IPS DF 19.7 (cell line): ENCODE measurements at regions not wholly inside any gene's neighbourhood (a gene's known extent, or its start where the extent isn't known, plus 50 kb on each side); places are given as distances from the start of the nearest gene placed in this dataset.
A peak's percentile ranks its signal among the peaks of the same experiment; 100 is the strongest.

ENCODE experiments used
- DNase-seq: peaks from one replicate; pipeline ENCODE4 v3.0.0-alpha.2; 2013; ENCODE audit warnings: low read depth, low spot score

GRCh38 chr2:104523921-104524320 lies 330.0 kb upstream of the POU3F3 start:
- no peak for DNase-seq

DNA sequence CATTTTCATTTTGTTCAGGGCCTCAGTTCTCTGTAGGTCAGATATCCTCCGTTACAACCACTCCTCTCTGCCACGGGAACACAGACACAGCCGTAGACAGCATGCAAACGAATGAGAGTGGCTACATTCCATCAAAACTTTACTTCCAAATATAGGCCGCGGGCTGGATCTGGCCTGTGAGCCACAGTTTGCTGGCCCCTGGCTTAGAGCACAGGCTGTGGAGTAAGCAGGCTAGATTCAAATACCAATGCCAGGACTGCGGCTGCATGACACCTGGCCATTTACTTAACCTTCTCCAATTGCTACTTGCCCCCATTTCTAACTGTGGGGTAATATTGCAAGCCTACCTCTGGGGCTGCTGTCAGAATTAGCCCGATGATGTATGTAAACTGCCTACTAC lies 325.8 kb upstream of the POU3F3 start:
- no peak for DNase-seq

DNA sequence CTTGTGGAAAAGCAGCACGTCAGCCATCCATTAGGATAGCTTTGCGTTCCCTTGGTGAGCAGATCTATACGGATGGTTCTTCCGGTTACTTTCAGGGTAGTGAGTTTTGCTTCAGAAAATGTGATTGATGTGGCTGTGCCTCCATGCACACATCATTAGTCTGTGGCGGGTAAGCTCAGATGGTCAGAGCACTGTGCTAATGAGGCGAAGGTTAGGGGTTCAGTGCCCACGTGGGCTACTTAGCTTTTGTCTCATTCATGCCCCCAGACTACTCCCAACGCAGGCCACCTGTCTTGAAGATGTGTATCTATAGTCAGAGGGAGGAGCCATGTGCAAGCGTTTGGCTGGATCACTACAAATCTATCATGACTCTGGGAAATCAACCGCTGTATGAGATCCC lies 322.8 kb upstream of the POU3F3 start:
- no peak for DNase-seq

GRCh38 chr2:104537116-104537515 lies 316.8 kb upstream of the POU3F3 start:
- no peak for DNase-seq

DNA sequence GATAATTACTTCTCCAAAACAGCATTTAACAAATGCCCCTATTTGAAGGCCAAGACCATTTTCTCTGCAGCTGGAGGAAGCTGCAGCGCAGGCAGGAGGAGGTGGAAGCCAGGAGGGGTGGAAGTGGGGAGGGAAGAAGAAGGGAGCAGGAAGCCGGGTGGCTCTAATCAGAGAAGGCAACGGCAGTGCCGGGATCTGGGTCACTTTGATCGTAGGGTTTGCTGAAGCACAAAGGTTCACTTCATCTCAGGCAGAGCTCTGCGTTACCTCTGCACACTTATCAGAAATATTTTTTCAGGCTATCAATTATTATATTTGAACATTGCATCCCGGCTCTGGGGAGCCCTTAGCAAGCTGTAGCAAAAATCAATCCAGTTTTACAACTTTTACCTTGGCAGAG lies 315.8 kb upstream of the POU3F3 start:
- DNase-seq: no peak

DNA sequence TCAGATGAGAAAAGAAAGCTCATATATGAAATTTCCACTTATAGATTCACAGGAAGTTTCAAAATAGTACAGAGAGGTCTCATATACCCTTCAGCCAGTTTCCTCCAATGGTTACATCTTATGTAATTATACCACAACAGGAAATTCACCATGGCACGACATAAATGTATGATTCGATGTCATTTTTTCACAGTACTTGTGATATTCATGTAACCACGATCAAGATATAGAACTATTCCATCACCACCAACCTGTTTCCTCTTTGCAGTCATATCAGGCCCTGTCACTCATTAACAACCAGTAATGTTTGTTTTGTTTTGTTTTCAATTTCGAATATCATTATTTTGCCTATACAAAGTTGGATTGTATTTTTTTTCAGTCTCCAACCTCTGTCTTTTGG lies 314.3 kb upstream of the POU3F3 start:
- DNase-seq: no peak

DNA sequence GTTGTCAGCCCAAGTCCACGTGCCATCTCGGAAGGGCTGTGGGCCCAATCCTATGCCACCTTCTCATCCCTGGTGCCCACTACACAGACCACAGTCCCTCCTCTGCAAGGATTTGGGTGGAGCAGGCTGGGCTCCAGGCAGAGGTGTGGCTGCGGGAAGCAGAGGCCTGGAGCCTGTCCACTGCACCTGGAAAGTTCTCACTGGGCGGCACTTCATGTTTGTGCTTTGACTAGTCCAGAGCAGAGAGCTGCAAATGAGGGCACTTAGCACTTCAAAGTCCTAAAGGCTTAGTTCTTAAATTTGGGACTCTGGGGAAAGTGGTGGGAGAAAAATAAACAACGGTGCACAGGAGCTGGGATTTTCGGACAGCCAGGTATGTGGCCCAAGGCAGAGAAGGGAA lies 308.9 kb upstream of the POU3F3 start:
- no peak for DNase-seq

DNA sequence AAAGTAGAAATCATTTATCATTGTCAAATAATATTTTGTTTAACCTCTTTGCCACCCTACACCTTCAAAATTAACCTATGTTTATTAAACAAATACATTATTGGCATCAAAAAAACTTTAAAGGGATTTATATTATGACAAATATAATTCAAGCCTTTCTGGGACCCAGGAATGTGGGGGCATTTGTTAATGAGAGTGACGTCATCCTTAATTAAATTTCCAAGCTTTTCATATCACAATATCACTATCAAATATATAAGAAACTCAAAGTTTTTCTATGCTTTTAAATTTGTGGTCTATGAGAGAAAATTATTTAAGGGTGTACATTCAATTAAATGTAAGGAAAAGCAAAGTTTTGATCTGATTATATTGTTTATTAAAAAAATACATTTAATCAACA lies 307.4 kb upstream of the POU3F3 start:
- no peak for DNase-seq

GRCh38 chr2:104547221-104547620 lies 306.7 kb upstream of the POU3F3 start:
- DNase-seq: no peak

- no peak for DNase-seq
These were observed 292.7 kb upstream of the POU3F3 start for GRCh38 chr2:104561251-104561650.

- DNase-seq: no peak
These were observed 291.4 kb upstream of the POU3F3 start for GRCh38 chr2:104562537-104562936.

- no peak for DNase-seq
These were observed 290.4 kb upstream of the POU3F3 start for GRCh38 chr2:104563398-104563996.

GRCh38 chr2:104568247-104568646 lies 285.7 kb upstream of the POU3F3 start:
- no peak for DNase-seq

GRCh38 chr2:104570259-104570658 lies 283.7 kb upstream of the POU3F3 start:
- no peak for DNase-seq

- no peak for DNase-seq
These were observed 281.1 kb upstream of the POU3F3 start for GRCh38 chr2:104572834-104573233.

GRCh38 chr2:104574367-104574766 lies 279.5 kb upstream of the POU3F3 start:
- no peak for DNase-seq

DNA sequence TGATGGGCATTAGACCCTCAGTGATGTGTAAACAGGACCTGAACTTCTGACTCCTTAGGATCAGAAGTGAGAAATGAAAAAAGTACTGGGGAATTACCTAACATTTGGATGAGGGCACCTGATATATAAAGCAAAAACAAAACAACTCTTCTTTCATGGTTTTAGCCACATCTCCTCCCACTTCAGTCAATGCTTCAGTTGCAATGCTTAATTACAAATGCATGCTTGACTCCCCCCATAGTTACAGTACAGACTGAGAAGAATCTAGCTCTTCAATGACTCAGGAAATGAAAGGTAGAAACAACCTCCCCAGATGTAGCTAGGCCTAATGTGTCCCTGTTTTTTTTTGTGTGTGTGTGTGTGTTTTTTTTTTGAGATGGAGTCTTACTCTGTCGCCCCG lies 276.8 kb upstream of the POU3F3 start:
- no peak for DNase-seq

DNA sequence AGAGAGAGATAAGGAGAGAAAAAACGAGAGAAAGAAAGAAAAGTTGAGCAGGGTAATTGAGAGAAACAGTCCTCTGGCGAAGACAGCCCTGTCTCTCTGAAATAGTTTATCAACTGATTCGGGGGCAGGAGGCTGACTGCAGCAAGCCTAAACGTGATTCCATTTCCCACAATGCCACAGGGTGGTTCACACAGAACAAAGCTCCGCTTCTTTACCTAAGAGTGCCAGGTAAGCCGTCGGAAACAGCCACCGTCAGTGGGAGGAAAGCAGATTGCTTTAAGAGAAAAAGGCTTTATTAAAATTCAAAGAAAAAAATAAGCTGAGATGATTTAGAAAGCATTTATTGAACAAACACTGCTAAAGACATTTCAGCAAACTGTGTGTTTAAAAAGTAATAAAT lies 271.4 kb upstream of the POU3F3 start:
- DNase-seq: no peak

- DNase-seq: no peak
These were observed 270.1 kb upstream of the POU3F3 start for GRCh38 chr2:104583811-104584210.

DNA sequence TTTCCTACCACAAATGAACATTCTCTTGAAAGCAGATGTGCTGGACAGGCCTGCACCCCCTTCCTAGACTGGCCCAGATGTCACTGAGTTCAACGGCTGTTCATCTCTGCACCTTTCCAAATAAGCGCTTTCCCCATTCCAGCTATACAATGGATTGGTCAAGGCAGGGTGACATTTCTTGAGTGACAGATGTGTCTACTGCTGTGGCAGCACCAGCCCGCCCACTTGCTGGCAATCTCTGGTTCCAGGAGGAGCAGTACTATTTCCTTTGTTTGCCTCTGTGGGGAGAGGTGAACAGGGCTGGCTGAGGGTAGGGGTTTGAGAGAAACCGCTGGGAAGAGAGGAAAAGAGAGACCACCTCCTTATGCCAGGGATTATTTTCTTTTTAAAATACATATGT lies 269.5 kb upstream of the POU3F3 start:
- peak; percentile 7 for DNase-seq

GRCh38 chr2:104595576-104595975 lies 258.3 kb upstream of the POU3F3 start:
- DNase-seq: no peak

- DNase-seq: no peak
These were observed 256.0 kb upstream of the POU3F3 start for GRCh38 chr2:104597942-104598341.

- DNase-seq: no peak
These were observed 255.3 kb upstream of the POU3F3 start for GRCh38 chr2:104598636-104599035.

- no peak for DNase-seq
These were observed 254.0 kb upstream of the POU3F3 start for GRCh38 chr2:104599787-104600510.
